IMR-90 (cell line): ENCODE measurements at regions not wholly inside any gene's neighbourhood (a gene's known extent, or its start where the extent isn't known, plus 50 kb on each side); places are given as distances from the start of the nearest gene placed in this dataset.
A peak's percentile ranks its signal among the peaks of the same experiment; 100 is the strongest.

ENCODE experiments used
- ATAC-seq: fragments of 200-7000 bp; cut with Tn5 transposase; 2 replicates; pipeline ENCODE4 v1.9.1; 2020; ENCODE audit warnings: low read depth, mild to moderate bottlenecking, moderate library complexity
- BruUV-seq: library from RNA; stranded (reverse); fragments of 400-500 nt; replicated peaks from 2 replicates; lab custom pipeline; 2021; lab: Mats Ljungman, UMichigan
- CTCF ChIA-PET: fragments of 300-600 bp; formaldehyde crosslinking; extraction: SDS; loops from one replicate; lab custom pipeline; 2021; ENCODE audit warnings: antibody characterized with exemption; lab: Yijun Ruan, JAX
- POLR2A ChIA-PET: fragments of 300-600 bp; sonication (Branson Sonifier 250); formaldehyde crosslinking; loops from one replicate; lab custom pipeline; 2022; ENCODE audit warnings: antibody characterized with exemption; ENCODE audit not compliant: unreplicated experiment; lab: Charles Lee
- DNase-seq: peaks from one replicate; pipeline ENCODE4 v3.0.0; 2013
- H2AFZ ChIP-seq: replicated peaks from 2 replicates; pipeline ENCODE3; 2013; ENCODE audit warnings: low read length, mild to moderate bottlenecking; ENCODE audit not compliant: poor library complexity
- H2AK5ac ChIP-seq: 2 replicates; pipeline ENCODE4 v1.6.1; 2013; ENCODE audit warnings: low read depth, low read length, inconsistent platforms
- H2AK9ac ChIP-seq: replicated peaks from 2 replicates; pipeline ENCODE3; 2013; ENCODE audit warnings: mild to moderate bottlenecking, low read depth, low read length, moderate library complexity; ENCODE audit not compliant: poor library complexity
- H2BK120ac ChIP-seq: 2 replicates; pipeline ENCODE4 v1.6.1; 2013; ENCODE audit warnings: low read depth, low read length, inconsistent platforms
- H2BK15ac ChIP-seq: 3 replicates; pipeline ENCODE4 v1.6.1; 2013; ENCODE audit warnings: low read depth, low read length, inconsistent platforms
- H2BK20ac ChIP-seq: 2 replicates; pipeline ENCODE4 v1.6.1; 2013; ENCODE audit warnings: low read depth, mild to moderate bottlenecking, inconsistent platforms, low read length, moderate library complexity
- H2BK5ac ChIP-seq: 2 replicates; pipeline ENCODE4 v1.6.1; 2013; ENCODE audit warnings: mild to moderate bottlenecking, low read depth, low read length, inconsistent platforms; ENCODE audit not compliant: poor library complexity, severe bottlenecking
- H3K14ac ChIP-seq: replicated peaks from 2 replicates; pipeline ENCODE4 v1.6.1; 2013; ENCODE audit warnings: low read depth, low read length, inconsistent platforms
- H3K18ac ChIP-seq: 2 replicates; pipeline ENCODE4 v1.6.1; 2013; ENCODE audit warnings: low read depth, low read length, control low read depth
- H3K23ac ChIP-seq: 2 replicates; pipeline ENCODE4 v1.6.1; 2013; ENCODE audit warnings: low read depth, low read length, inconsistent platforms
- H3K27ac ChIP-seq: 2 replicates; pipeline ENCODE4 v1.5.1; 2013; ENCODE audit warnings: mild to moderate bottlenecking, control low read depth, low read length; ENCODE audit not compliant: insufficient read depth
- H3K27me3 ChIP-seq: 2 replicates; pipeline ENCODE4 v1.6.1; 2013; ENCODE audit warnings: low read length; ENCODE audit not compliant: control insufficient read depth, insufficient read depth
- H3K36me3 ChIP-seq: 2 replicates; pipeline ENCODE4 v1.6.1; 2013; ENCODE audit warnings: low read length, mixed read lengths; ENCODE audit not compliant: control insufficient read depth, insufficient read depth
- H3K4ac ChIP-seq: 2 replicates; pipeline ENCODE4 v1.6.1; 2013; ENCODE audit warnings: low read depth, low read length, inconsistent platforms
- H3K4me1 ChIP-seq: 2 replicates; pipeline ENCODE4 v1.6.1; 2013; ENCODE audit warnings: low read length, mixed read lengths; ENCODE audit not compliant: control insufficient read depth, insufficient read depth
- H3K4me2 ChIP-seq: 2 replicates; pipeline ENCODE4 v1.6.1; 2013; ENCODE audit warnings: low read depth, mild to moderate bottlenecking, control low read depth, low read length, moderate library complexity
- H3K4me3 ChIP-seq: 2 replicates; pipeline ENCODE4 v1.5.1; 2013; ENCODE audit warnings: low read depth, mild to moderate bottlenecking, control low read depth, low read length, moderate library complexity; ENCODE audit not compliant: insufficient read depth
- H3K56ac ChIP-seq: 2 replicates; pipeline ENCODE4 v1.6.1; 2013; ENCODE audit warnings: low read length, inconsistent platforms; ENCODE audit not compliant: insufficient read depth; ENCODE audit errors: extremely low read depth
- H3K79me1 ChIP-seq, 2 experiments: 2 replicates each; pipeline ENCODE4 v1.6.1; 2013; ENCODE audit warnings: low read length in 2 of 2, inconsistent platforms in 1 of 2, low read depth in 1 of 2
- H3K9ac ChIP-seq: 2 replicates; pipeline ENCODE4 v1.6.1; 2013; ENCODE audit warnings: low read depth, low read length, control low read depth
- H3K9me1 ChIP-seq: 2 replicates; pipeline ENCODE4 v1.6.1; 2013; ENCODE audit warnings: low read length, inconsistent platforms; ENCODE audit not compliant: insufficient read depth
- H3K9me3 ChIP-seq: 2 replicates; pipeline ENCODE4 v1.6.1; 2013; ENCODE audit warnings: low read length; ENCODE audit not compliant: control insufficient read depth, insufficient read depth
- H4K20me1 ChIP-seq: 2 replicates; pipeline ENCODE4 v1.6.1; 2013; ENCODE audit warnings: low read length, inconsistent platforms; ENCODE audit not compliant: insufficient read depth
- H4K5ac ChIP-seq: 2 replicates; pipeline ENCODE4 v1.6.1; 2013; ENCODE audit warnings: mild to moderate bottlenecking, low read depth, low read length, control low read depth
- H4K8ac ChIP-seq, 2 experiments: 2 replicates each; pipeline ENCODE4 v1.6.1; 2013; ENCODE audit warnings: low read depth in 2 of 2, low read length in 2 of 2, control low read depth in 1 of 2, inconsistent platforms in 1 of 2
- H4K91ac ChIP-seq: 2 replicates; pipeline ENCODE4 v1.6.1; 2013; ENCODE audit warnings: low read depth, low read length, inconsistent platforms; ENCODE audit not compliant: insufficient read depth
- BHLHE40 ChIP-seq: fragments of 150-350 bp; IDR thresholded peaks from 2 replicates; pipeline ENCODE4 v1.6.1; 2016; ENCODE audit warnings: mild to moderate bottlenecking, low read depth, low read length
- MAFK ChIP-seq: IDR thresholded peaks from 2 replicates; pipeline ENCODE4 v1.6.1; 2012; ENCODE audit warnings: low read depth, low read length, improper control_type of control experiment
- MXI1 ChIP-seq: IDR thresholded peaks from 2 replicates; pipeline ENCODE4 v1.6.1; 2012; ENCODE audit warnings: low read depth, mild to moderate bottlenecking, low read length, moderate library complexity, borderline replicate concordance
- NFE2L2 ChIP-seq: fragments of 150-350 bp; IDR thresholded peaks from 2 replicates; pipeline ENCODE4 v1.6.1; 2016; ENCODE audit warnings: low read depth, mild to moderate bottlenecking, low read length
- WGBS, 2 experiments: methylation state at CpG; one replicate each; pipeline versions ENCODE4 v1.1.5 to v1.1.7; 2013; ENCODE audit warnings: missing lambda C conversion rate in 2 of 2; ENCODE audit not compliant: insufficient read length in 1 of 2; ENCODE audit errors: extremely low coverage in 2 of 2; 5-methylcytosine and 5-hydroxymethylcytosine counted together
- dilution Hi-C: fragments of 300-500 bp; cut with HindIII; formaldehyde crosslinking; loops from one replicate; pipeline ENCODE4 v1.14.3; 2018; ENCODE audit warnings: low sequenced_read_pairs; ENCODE audit not compliant: unreplicated experiment
- in situ Hi-C: fragments of 300-500 bp; cut with MboI; formaldehyde crosslinking; loops from 3 replicates; pipeline ENCODE4 v1.14.3; 2019; ENCODE audit warnings: low sequenced_read_pairs, inconsistent platforms, mixed read lengths
- intact Hi-C: fragments of 100-400 bp; cut with micrococcal nuclease; formaldehyde crosslinking; loops from 2 replicates; pipeline ENCODE4 v1.10.0; 2022

GRCh38 chr2:196549052-196549451, 90.5 kb upstream of the CCDC150 start:
- Histone ChIP-seq H3K9me3 (no peaks in the 10 kb centered on the region), H3K4me1 (no peaks in the 10 kb centered on the region), H3K56ac (no peak overlapping the region), H3K23ac (no peak overlapping the region), H3K4me2 (no peak overlapping the region), H2AK9ac (no peak overlapping the region), H4K5ac (no peak overlapping the region), H3K27me3 (no peaks in the 10 kb centered on the region), H3K9me1 (no peaks in the 10 kb centered on the region), H2BK15ac (no peak overlapping the region), H2AFZ (no peak overlapping the region), H4K91ac (no peak overlapping the region), H3K4me3 (no peak overlapping the region), H4K8ac (no peak overlapping the region), H3K27ac (no peak overlapping the region), H3K18ac (no peak overlapping the region), H4K20me1 (no peaks in the 10 kb centered on the region), H3K9ac (no peak overlapping the region), H2BK5ac (no peak overlapping the region), H3K4ac (no peak overlapping the region), H2BK120ac (no peak overlapping the region), H3K14ac (no peak overlapping the region), H3K79me1 (no peaks in the 10 kb centered on the region), H3K36me3 (no peaks in the 10 kb centered on the region), H2AK5ac (no peak overlapping the region), H2BK20ac (no peak overlapping the region)
- ATAC-seq (no peak), DNase-seq (no peak)
- intact Hi-C loops (no loop called here), dilution Hi-C loops (no loop called here), in situ Hi-C loops (no loop called here)
- ChIA-PET CTCF (interaction anchor here (0.7 kb wide), 1 partner anchor 45 kb away, joined by 6 read pairs; no protein-coding TSS in a partner anchor), POLR2A (no interaction called here)
- TF ChIP-seq MXI1 (no peak), MAFK (peak; percentile 55), BHLHE40 (no peak), NFE2L2 (no peak)
- BruUV-seq: no TSS peak
- no CpG with 5 or more reads among the region's 3 CpGs for WGBS, 2 experiments
